ENCODE measurements at regions not wholly inside any gene's neighbourhood (a gene's known extent, or its start where the extent isn't known, plus 50 kb on each side); places are given as distances from the start of the nearest gene placed in this dataset.

DNA sequence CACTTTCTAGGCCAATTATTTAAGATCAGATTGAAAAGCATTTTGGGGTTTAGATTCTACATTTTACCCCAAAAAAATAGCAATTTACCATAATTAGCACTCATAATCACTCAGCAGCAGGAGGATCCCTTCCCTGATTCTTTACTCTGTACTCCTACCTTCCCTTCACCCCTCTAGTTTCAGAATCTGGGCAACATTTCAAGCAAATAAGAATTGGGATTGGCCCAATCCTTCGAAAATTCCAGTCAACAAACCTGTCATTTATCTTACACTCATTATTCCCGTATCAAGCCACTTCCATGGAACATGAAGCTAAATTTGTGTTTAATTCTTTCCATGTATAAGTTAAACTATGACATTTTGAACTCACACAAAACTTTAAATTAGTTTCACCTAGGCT is 349.1 kb upstream of the USP15 start:
- TF ChIP-seq EP300 (IDR thresholded peaks at IDR 0.05): no peak
- TF ChIP-seq, protein P1, sequence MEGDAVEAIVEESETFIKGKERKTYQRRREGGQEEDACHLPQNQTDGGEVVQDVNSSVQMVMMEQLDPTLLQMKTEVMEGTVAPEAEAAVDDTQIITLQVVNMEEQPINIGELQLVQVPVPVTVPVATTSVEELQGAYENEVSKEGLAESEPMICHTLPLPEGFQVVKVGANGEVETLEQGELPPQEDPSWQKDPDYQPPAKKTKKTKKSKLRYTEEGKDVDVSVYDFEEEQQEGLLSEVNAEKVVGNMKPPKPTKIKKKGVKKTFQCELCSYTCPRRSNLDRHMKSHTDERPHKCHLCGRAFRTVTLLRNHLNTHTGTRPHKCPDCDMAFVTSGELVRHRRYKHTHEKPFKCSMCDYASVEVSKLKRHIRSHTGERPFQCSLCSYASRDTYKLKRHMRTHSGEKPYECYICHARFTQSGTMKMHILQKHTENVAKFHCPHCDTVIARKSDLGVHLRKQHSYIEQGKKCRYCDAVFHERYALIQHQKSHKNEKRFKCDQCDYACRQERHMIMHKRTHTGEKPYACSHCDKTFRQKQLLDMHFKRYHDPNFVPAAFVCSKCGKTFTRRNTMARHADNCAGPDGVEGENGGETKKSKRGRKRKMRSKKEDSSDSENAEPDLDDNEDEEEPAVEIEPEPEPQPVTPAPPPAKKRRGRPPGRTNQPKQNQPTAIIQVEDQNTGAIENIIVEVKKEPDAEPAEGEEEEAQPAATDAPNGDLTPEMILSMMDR (IDR thresholded peaks at IDR 0.05): no peak
